GM21447 (cell line): ENCODE measurements at regions not wholly inside any gene's neighbourhood (a gene's known extent, or its start where the extent isn't known, plus 50 kb on each side); places are given as distances from the start of the nearest gene placed in this dataset.
"Not testable (repeated sequence)": the region's sequence is repeated elsewhere in the genome, so short reads cannot be mapped to it uniquely, and the experiment has no call there.

ENCODE experiments used
- ATAC-seq: cut with Tn5 transposase; IDR thresholded peaks from one replicate; pipeline ENCODE4 v1.9.1; 2021; ENCODE audit not compliant: unreplicated experiment

GRCh38 chr12:60231976-60232907 lies 636.4 kb downstream of the SLC16A7 start:
- ATAC-seq, result no peak

GRCh38 chr12:60234611-60235195 lies 638.9 kb downstream of the SLC16A7 start:
- ATAC-seq, result not testable (repeated sequence)

DNA sequence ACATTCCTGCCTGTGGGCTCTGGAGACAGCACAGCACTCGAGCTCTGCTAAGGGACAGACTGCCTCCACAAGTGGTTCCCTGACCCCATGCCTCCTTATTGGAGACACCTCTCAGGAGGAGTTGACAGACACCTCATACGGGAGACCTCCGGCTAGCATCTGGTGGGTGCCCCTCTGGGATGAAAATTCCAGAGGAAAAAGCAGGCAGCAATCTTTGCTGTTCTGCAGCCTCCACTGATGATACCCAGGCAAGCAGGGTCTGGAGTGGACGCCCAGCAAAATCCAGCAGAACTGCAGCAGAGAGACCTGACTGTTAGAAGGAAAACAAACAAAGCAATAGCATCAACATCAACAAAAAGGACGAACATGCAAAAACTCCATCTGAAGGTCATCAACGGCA lies 639.4 kb downstream of the SLC16A7 start:
- ATAC-seq, result no peak

GRCh38 chr12:60236416-60236815 lies 640.6 kb downstream of the SLC16A7 start:
- not testable (repeated sequence) for ATAC-seq

GRCh38 chr12:60240891-60241290 lies 645.1 kb downstream of the SLC16A7 start:
- ATAC-seq, result no peak

GRCh38 chr12:60251091-60251490 lies 655.3 kb downstream of the SLC16A7 start:
- ATAC-seq, result no peak

DNA sequence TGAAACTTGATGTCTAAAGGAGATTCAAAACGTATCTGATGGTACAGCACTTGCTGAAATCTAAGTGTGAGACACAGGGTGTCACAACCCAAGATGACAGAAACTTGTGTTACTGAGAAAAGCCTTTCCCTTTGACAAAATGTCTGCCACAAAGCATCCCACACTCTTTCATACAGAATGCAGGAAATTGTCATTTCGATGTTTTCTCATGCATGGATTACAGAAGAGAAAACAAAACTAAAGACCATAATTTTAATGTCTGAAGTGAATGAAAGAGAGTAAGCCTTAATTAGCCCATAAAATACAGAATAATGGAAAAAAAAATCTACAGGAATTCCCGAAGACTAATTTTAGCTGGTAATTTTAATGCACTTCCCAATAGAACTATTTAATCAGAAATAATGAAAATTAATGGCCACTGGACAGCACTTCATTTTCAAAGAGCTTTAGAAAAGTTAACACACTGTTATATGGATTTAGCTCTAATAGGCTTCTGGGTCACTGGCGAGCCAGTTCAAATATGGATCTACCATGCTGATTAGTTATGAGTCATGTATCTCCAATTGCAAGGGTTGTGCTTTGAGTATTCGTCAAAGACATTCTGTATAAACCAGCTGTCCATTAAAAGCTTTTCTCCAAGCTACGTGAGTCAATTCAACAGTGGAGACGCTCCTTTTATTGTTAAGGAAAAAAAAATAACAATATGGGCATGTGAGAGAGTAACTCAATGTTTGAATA lies 656.7 kb downstream of the SLC16A7 start:
- no peak for ATAC-seq

DNA sequence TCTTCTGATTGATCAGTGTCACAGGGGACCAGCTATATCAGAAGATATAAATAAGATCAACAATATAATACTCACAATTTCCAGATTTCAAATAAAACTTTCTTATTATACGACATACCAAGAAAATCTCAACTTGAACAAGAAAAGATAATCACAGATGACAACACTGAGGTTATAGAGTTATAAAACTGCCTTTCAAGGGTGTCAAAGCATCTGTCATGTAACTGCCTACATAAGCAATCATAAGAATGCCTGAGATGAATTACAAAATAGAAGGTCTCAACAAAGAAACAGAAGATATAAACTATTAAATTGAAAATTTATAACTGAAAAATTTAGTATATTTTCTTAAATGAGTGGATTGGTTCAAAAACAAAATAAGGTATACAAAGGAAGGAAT lies 659.2 kb downstream of the SLC16A7 start:
- ATAC-seq, result no peak

- no peak for ATAC-seq
These were observed 661.2 kb downstream of the SLC16A7 start for GRCh38 chr12:60257063-60257462.

GRCh38 chr12:60259225-60259624 lies 663.4 kb downstream of the SLC16A7 start:
- ATAC-seq, result no peak

- ATAC-seq, result no peak
These were observed 666.5 kb downstream of the SLC16A7 start for GRCh38 chr12:60262378-60262777.

- ATAC-seq, result no peak
These were observed 667.3 kb downstream of the SLC16A7 start for GRCh38 chr12:60263161-60263560.

- no peak for ATAC-seq
These were observed 668.1 kb downstream of the SLC16A7 start for GRCh38 chr12:60263836-60264493.

GRCh38 chr12:60265741-60266140 lies 669.9 kb downstream of the SLC16A7 start:
- no peak for ATAC-seq

GRCh38 chr12:60266381-60266852 lies 670.6 kb downstream of the SLC16A7 start:
- ATAC-seq, result no peak

DNA sequence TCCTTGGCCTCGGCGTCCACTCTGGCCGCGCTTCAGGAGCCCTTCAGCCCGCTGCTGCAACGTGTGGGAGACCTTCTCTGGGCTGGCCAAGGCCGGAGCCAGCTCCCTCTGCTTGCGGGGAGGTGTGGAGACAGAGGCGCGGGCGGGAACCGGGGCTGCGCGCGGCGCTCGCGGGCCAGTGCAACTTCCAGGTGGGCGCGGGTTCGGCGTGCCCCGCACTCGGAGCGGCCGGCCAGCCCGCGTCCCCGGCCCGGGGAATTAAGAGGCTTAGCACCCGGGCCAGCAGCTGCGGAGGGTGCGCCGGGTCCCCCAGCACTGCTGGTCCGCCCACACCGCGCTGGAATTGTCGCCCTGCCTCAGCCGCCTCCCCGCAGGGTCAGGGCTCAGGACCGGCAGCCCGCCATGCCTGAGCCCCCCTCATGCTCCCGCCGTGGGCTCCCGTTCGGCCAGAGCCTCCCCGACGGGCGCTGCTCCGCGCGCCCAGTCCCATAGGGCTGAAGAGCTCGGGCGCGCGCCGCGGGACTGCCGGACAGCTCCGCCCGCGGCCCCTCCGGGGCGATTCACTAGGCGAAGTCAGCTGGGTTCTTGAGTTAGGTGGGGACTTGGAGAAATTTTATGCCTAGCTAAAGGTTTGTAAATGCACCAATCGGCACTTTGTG lies 673.9 kb downstream of the SLC16A7 start:
- ATAC-seq, result no peak

DNA sequence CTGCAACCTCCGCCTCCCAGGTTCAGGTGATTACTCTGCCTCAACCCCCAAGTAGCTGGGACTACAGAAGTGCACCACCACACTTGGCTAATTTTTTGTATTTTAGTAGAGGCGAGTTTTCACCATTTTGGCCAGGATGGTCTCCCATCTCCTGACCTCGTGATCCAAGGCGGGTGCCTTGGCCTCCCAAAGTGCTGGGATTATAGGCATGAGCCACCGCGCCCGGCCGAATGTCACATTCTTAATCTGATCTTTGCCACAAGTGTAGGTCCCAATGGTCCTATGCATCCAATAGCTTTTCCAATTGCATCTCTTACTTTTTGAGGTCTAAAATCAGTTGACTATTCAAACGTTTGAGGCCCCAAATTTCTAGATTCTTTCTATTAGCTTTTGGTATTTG lies 676.0 kb downstream of the SLC16A7 start:
- no peak for ATAC-seq

DNA sequence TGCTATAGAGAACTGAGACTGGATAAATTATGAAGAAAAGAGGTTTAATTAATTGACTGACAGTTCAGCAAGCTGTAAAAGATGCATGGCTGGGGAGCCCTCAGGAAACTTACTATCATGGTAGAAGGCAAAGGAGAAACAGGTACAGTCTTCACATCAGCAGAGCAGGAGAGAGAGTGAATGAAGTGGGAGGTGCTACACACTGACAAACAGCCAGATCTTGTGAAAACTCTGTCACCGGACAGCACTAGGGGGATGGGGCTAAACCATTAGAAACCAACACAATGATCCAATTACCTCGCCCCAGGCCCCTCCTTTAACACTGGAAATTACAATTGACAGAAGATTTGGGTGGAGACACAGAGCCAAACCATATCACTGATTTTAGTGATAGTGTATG lies 682.4 kb downstream of the SLC16A7 start:
- ATAC-seq, result no peak

DNA sequence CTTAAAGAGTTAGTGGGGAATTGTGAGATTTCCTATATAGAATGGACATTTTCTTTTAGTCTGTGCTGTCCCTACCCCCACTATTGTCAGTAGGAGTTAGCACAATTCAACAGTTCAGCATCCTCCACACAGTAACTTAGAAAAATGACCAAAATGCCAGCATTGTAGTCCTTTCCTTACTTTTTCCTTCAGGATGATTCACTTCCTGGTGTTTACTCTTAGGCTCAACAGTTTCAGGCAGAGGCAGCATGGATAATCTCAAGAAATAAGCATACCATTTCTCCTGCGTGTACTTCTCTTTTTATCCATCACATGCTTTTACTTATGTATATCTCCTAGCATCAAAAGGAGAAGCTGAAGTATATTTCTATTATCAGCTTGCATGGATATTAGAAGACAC lies 683.4 kb downstream of the SLC16A7 start:
- ATAC-seq, result no peak

DNA sequence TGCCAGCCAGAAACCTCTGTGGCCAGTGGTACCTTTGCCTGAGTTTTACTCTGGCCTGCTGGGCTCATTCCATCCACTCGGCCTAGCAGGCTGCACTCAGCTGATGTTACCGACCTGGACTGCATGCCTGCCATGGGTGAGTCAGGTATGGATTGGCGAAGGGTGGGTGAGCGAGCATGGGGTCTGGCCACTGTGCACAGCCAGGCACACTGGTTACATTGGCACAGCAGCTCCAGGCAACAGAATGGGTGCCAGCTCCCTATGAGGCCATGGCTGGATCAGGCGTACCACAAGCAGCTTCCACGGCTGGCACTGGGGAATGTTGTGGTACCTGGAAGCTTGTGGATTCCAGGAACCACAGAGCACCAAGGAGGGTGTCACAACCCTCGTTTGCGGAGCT lies 685.7 kb downstream of the SLC16A7 start:
- no peak for ATAC-seq

GRCh38 chr12:60290532-60290931 lies 694.7 kb downstream of the SLC16A7 start:
- ATAC-seq, result no peak
